Smooth muscle cell (in vitro differentiated cells): ENCODE measurements at regions not wholly inside any gene's neighbourhood (a gene's known extent, or its start where the extent isn't known, plus 50 kb on each side); places are given as distances from the start of the nearest gene placed in this dataset.
A peak's percentile ranks its signal among the peaks of the same experiment; 100 is the strongest.

Source experiments
- DNase-seq: peaks from one replicate; lab custom pipeline; 2025; ENCODE audit not compliant: unreplicated experiment; lab: John Stamatoyannopoulos, UW
- H2AFZ ChIP-seq: fragments of 200-600 bp; sonication (generic); 2 replicates; pipeline ENCODE4 v1.6.0; 2016; ENCODE audit warnings: antibody characterized with exemption, low read depth, mild to moderate bottlenecking
- H3F3A ChIP-seq: fragments of 200-600 bp; sonication (generic); 2 replicates; pipeline ENCODE4 v1.6.0; 2017; ENCODE audit warnings: antibody characterized with exemption, low read depth
- H3K27ac ChIP-seq: fragments of 200-600 bp; sonication (generic); 2 replicates; pipeline ENCODE4 v1.5.1; 2016; ENCODE audit warnings: low read depth, mild to moderate bottlenecking
- H3K27me3 ChIP-seq: fragments of 200-600 bp; sonication (generic); 2 replicates; pipeline ENCODE4 v1.6.1; 2016; ENCODE audit warnings: low read depth, mild to moderate bottlenecking
- H3K36me3 ChIP-seq: fragments of 200-600 bp; sonication (generic); 2 replicates; pipeline ENCODE4 v1.5.1; 2016; ENCODE audit warnings: low read depth
- H3K4me1 ChIP-seq: fragments of 200-600 bp; sonication (generic); 2 replicates; pipeline ENCODE4 v1.5.1; 2016; ENCODE audit warnings: low read depth
- H3K4me2 ChIP-seq: fragments of 200-600 bp; sonication (generic); 2 replicates; pipeline ENCODE4 v1.6.0; 2016; ENCODE audit warnings: mild to moderate bottlenecking
- H3K4me3 ChIP-seq: fragments of 200-600 bp; sonication (generic); 2 replicates; pipeline ENCODE4 v1.5.1; 2016; ENCODE audit warnings: mild to moderate bottlenecking
- H3K79me2 ChIP-seq: fragments of 200-600 bp; sonication (generic); 2 replicates; pipeline ENCODE4 v1.6.0; 2016; ENCODE audit warnings: low read depth, mild to moderate bottlenecking
- H3K9ac ChIP-seq: fragments of 200-600 bp; sonication (generic); 2 replicates; pipeline ENCODE4 v1.6.0; 2016; ENCODE audit warnings: low read depth
- H3K9me3 ChIP-seq: fragments of 200-600 bp; sonication (generic); replicated peaks from 2 replicates; pipeline ENCODE4 v1.5.1; 2016; ENCODE audit warnings: low read depth
- H4K20me1 ChIP-seq: fragments of 200-600 bp; sonication (generic); 2 replicates; pipeline ENCODE4 v1.6.0; 2016; ENCODE audit warnings: low read depth
- CTCF ChIP-seq: fragments of 200-600 bp; sonication (generic); IDR thresholded peaks from 2 replicates; pipeline ENCODE4 v1.5.1; 2017; ENCODE audit warnings: borderline replicate concordance, mild to moderate bottlenecking, antibody characterized with exemption; ENCODE audit not compliant: insufficient read depth, poor library complexity, severe bottlenecking
- WGBS: methylation state at CpG from one replicate; pipeline ENCODE4 v1.1.7; 2016; ENCODE audit warnings: low lambda C conversion rate; 5-methylcytosine and 5-hydroxymethylcytosine counted together

- no peaks in the 10 kb centered on the region for H3K79me2 ChIP-seq
- no peaks in the 10 kb centered on the region for H3K36me3 ChIP-seq
- no peak overlapping the region for H2AFZ ChIP-seq
- 79% methylated on average over 4 of the region's 4 CpGs for WGBS
- no peak overlapping the region for H3K27ac ChIP-seq
- H3K4me1 ChIP-seq, result no peaks in the 10 kb centered on the region
- H3K9ac ChIP-seq, result no peak overlapping the region
- TF ChIP-seq CTCF, result no peak
- H3K4me2 ChIP-seq, result no peak overlapping the region
- no peaks in the 10 kb centered on the region for H4K20me1 ChIP-seq
- no peaks in the 10 kb centered on the region for H3K27me3 ChIP-seq
- DNase-seq, result no peak
- no peaks in the 10 kb centered on the region for H3F3A ChIP-seq
- H3K4me3 ChIP-seq, result no peak overlapping the region
- no peaks in the 10 kb centered on the region for H3K9me3 ChIP-seq
Observed at GRCh38 chr6:10332111-10332510, 82.8 kb downstream of the TFAP2A start.

- no peak overlapping the region for H3K4me2 ChIP-seq
- H4K20me1 ChIP-seq, result no peaks in the 10 kb centered on the region
- WGBS, result 74% methylated on average over 8 of the region's 8 CpGs
- no peak for TF ChIP-seq CTCF
- no peak overlapping the region for H2AFZ ChIP-seq
- H3K4me3 ChIP-seq, result no peak overlapping the region
- DNase-seq, result no peak
- no peaks in the 10 kb centered on the region for H3K36me3 ChIP-seq
- H3F3A ChIP-seq, result no peaks in the 10 kb centered on the region
- no peak overlapping the region for H3K9ac ChIP-seq
- H3K27ac ChIP-seq, result no peak overlapping the region
- H3K4me1 ChIP-seq, result no peaks in the 10 kb centered on the region
- H3K9me3 ChIP-seq, result no peaks in the 10 kb centered on the region
- no peaks in the 10 kb centered on the region for H3K27me3 ChIP-seq
- H3K79me2 ChIP-seq, result no peaks in the 10 kb centered on the region
Observed at GRCh38 chr6:10331334-10331968, 83.4 kb downstream of the TFAP2A start.

GRCh38 chr6:10330515-10330914, 84.4 kb downstream of the TFAP2A start:
- H3K27ac ChIP-seq, result no peak overlapping the region
- no peak overlapping the region for H3K9ac ChIP-seq
- H3F3A ChIP-seq, result no peaks in the 10 kb centered on the region
- no peaks in the 10 kb centered on the region for H3K27me3 ChIP-seq
- no peaks in the 10 kb centered on the region for H3K79me2 ChIP-seq
- no peak overlapping the region for H3K4me3 ChIP-seq
- H3K9me3 ChIP-seq, result no peaks in the 10 kb centered on the region
- H3K4me1 ChIP-seq, result no peaks in the 10 kb centered on the region
- no peaks in the 10 kb centered on the region for H3K36me3 ChIP-seq
- H2AFZ ChIP-seq, result no peak overlapping the region
- no peak for DNase-seq
- 90% methylated on average over 2 of the region's 2 CpGs for WGBS
- no peak for TF ChIP-seq CTCF
- H4K20me1 ChIP-seq, result no peaks in the 10 kb centered on the region
- no peak overlapping the region for H3K4me2 ChIP-seq

- H3K36me3 ChIP-seq, result no peaks in the 10 kb centered on the region
- no peak overlapping the region for H3K4me3 ChIP-seq
- no peak overlapping the region for H3K9ac ChIP-seq
- no peaks in the 10 kb centered on the region for H3K9me3 ChIP-seq
- no peak for DNase-seq
- H3K27ac ChIP-seq, result peak overlapping the region; percentile 11
- H3K4me2 ChIP-seq, result peak overlapping the region; percentile 9
- no peaks in the 10 kb centered on the region for H3K79me2 ChIP-seq
- H3F3A ChIP-seq, result no peaks in the 10 kb centered on the region
- 44% methylated on average over 2 of the region's 2 CpGs for WGBS
- no peaks in the 10 kb centered on the region for H4K20me1 ChIP-seq
- H3K4me1 ChIP-seq, result no peaks in the 10 kb centered on the region
- no peak overlapping the region for H2AFZ ChIP-seq
- TF ChIP-seq CTCF, result no peak
- no peaks in the 10 kb centered on the region for H3K27me3 ChIP-seq
Observed at GRCh38 chr6:10323018-10323417, 91.9 kb downstream of the TFAP2A start.
